Progenitor cell of endocrine pancreas (in vitro differentiated cells): ENCODE measurements at regions not wholly inside any gene's neighbourhood (a gene's known extent, or its start where the extent isn't known, plus 50 kb on each side); places are given as distances from the start of the nearest gene placed in this dataset.

Source experiments
- DNase-seq: peaks from one replicate; pipeline ENCODE4 v3.0.0; 2021; ENCODE audit warnings: low spot score; ENCODE audit not compliant: unreplicated experiment
- H3K27ac Mint-ChIP-seq: 2 replicates; pipeline ENCODE4 v1.8.0; 2021; ENCODE audit warnings: mild to moderate bottlenecking, moderate library complexity, mixed read lengths
- H3K27me3 Mint-ChIP-seq: 2 replicates; pipeline ENCODE4 v1.8.0; 2021; ENCODE audit warnings: mixed read lengths
- H3K36me3 Mint-ChIP-seq: 2 replicates; pipeline ENCODE4 v1.8.0; 2022; ENCODE audit warnings: mixed read lengths; ENCODE audit not compliant: insufficient read depth
- H3K4me1 Mint-ChIP-seq: 2 replicates; pipeline ENCODE4 v1.8.0; 2021; ENCODE audit warnings: low read depth, mixed read lengths
- H3K4me3 Mint-ChIP-seq: 2 replicates; pipeline ENCODE4 v1.8.0; 2021; ENCODE audit warnings: low read depth, mild to moderate bottlenecking, moderate library complexity, mixed read lengths
- H3K9me3 Mint-ChIP-seq: 2 replicates; pipeline ENCODE4 v1.8.0; 2021; ENCODE audit warnings: low read depth, mixed read lengths
- CTCF ChIP-seq: fragments of 200-600 bp; sonication (generic); IDR thresholded peaks from one replicate; pipeline ENCODE4 v1.5.0; 2021; ENCODE audit warnings: antibody characterized with exemption, mild to moderate bottlenecking; ENCODE audit not compliant: unreplicated experiment

DNA sequence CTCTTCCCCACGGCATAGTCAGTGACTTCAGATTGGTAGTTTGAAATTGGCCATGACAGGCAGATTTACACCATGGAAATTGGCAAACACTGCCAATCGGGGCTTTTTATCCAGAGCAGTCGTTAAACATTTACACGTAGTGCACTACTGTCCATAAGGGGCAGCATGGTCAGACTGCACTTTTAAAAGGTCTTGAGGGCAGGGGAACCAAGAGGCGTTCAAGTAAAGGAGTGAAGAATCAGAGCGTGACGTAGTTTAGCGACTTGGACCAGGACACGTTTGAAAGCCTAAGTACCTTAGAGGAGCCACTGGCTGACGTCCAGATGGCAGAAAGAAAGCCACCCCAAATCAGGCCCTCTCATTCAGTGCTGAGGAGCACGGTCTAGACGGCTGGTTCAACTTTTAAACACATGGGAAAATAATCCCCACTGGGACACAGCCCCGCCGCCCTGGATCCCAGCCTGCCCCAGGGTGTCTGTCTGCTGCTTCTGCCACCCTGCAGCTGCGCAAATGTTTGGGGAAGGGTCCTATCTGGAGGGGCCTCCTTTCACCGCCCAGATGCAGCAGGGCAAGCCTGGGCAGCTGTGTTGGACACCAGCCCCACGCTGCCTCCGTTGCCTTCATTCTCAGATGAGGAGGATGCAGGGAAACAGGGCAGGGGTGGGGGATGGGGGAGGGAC lies 52.5 kb upstream of the PPP2R5C start:
- H3K4me1 Mint-ChIP-seq: no peaks in the 10 kb centered on the region
- peaks cover 17% of the 10 kb centered on the region for H3K27me3 Mint-ChIP-seq
- no peak for DNase-seq
- H3K27ac Mint-ChIP-seq: no peak overlapping the region
- H3K4me3 Mint-ChIP-seq: no peak overlapping the region
- no peaks in the 10 kb centered on the region for H3K36me3 Mint-ChIP-seq
- H3K9me3 Mint-ChIP-seq: no peaks in the 10 kb centered on the region
- TF ChIP-seq CTCF: no peak

- H3K36me3 Mint-ChIP-seq: no peaks in the 10 kb centered on the region
- DNase-seq: no peak
- H3K27ac Mint-ChIP-seq: no peak overlapping the region
- H3K4me1 Mint-ChIP-seq: no peaks in the 10 kb centered on the region
- no peak overlapping the region for H3K4me3 Mint-ChIP-seq
- H3K9me3 Mint-ChIP-seq: peaks cover 2% of the 10 kb centered on the region
- H3K27me3 Mint-ChIP-seq: peaks cover 13% of the 10 kb centered on the region
- TF ChIP-seq CTCF: no peak
Measured at GRCh38 chr14:101709533-101709881, 52.0 kb upstream of the PPP2R5C start.

- Mint-ChIP-seq H3K27ac (no peak overlapping the region), H3K36me3 (no peaks in the 10 kb centered on the region), H3K9me3 (peaks cover 3% of the 10 kb centered on the region), H3K27me3 (peaks cover 7% of the 10 kb centered on the region), H3K4me1 (no peaks in the 10 kb centered on the region), H3K4me3 (no peak overlapping the region)
- no peak for DNase-seq
- TF ChIP-seq CTCF: no peak
Measured at GRCh38 chr14:101709962-101710931, 51.3 kb upstream of the PPP2R5C start.

- TF ChIP-seq CTCF: no peak
- Mint-ChIP-seq H3K27me3 (peaks cover 4% of the 10 kb centered on the region), H3K36me3 (no peaks in the 10 kb centered on the region), H3K9me3 (peaks cover 3% of the 10 kb centered on the region), H3K4me3 (no peak overlapping the region), H3K27ac (peak overlapping the region; percentile 89), H3K4me1 (no peaks in the 10 kb centered on the region)
- no peak for DNase-seq
Measured at GRCh38 chr14:101711041-101711856, 50.3 kb upstream of the PPP2R5C start.
